ENCODE measurements at regions not wholly inside any gene's neighbourhood (a gene's known extent, or its start where the extent isn't known, plus 50 kb on each side); places are given as distances from the start of the nearest gene placed in this dataset.

DNA sequence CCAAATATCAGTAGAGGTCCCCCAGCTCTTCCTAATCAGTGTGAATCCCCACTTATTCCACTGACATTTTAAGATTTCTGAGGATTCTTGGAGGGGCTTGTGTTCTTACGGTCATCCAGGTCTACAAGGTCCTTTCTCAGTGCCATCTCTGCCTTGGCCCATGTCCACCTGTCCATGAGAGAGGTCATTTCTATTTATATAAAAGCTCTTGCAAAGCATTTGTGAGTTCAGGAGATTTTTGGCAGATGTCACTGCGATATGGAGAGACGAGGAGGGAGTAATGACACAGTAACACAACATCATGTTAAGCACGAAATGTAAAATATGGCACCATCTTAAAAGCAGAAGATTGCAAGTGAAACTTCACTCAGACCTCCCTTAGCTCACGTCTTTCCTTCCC lies 144.6 kb upstream of the NFIA start:
- H3K36me3 ChIP-seq (ENCODE audit: control insufficient read depth in 2 of 3, insufficient read depth in 3 of 3, low read length in 3 of 3) = no peaks in the 10 kb centered on the region
- H3K9me3 ChIP-seq (ENCODE audit: control insufficient read depth in 2 of 3, insufficient read depth in 1 of 3, low read length in 3 of 3) = no peaks in the 10 kb centered on the region
- FAIRE-seq (no peak), DNase-seq (no peak)
- no peak overlapping the region for H3K27ac ChIP-seq (ENCODE audit: low read depth in 2 of 2, low read length in 2 of 2)
- no peaks in the 10 kb centered on the region for H3K4me1 ChIP-seq (ENCODE audit: control insufficient read depth in 2 of 3, insufficient read depth in 2 of 3, low read depth in 1 of 3, low read length in 3 of 3)
- H3K4me3 ChIP-seq (ENCODE audit: low read length in 3 of 3) = no peak overlapping the region
- intact Hi-C loops (cut with DNase I) = no loop called here
- no peak overlapping the region for H3K9ac ChIP-seq (ENCODE audit: low read length in 3 of 3)
- TF ChIP-seq CTCF (IDR thresholded peaks at IDR 0.05; ENCODE audit: borderline replicate concordance, extremely low read depth, insufficient read depth) = no peak
- no peaks in the 10 kb centered on the region for H3K27me3 ChIP-seq (ENCODE audit: control insufficient read depth, insufficient read depth, low read length)

GRCh38 chr1:60936591-60937342 lies 145.6 kb upstream of the NFIA start:
- Histone ChIP-seq H3K36me3 (ENCODE audit: control insufficient read depth in 2 of 3, insufficient read depth in 3 of 3, low read length in 3 of 3) (no peaks in the 10 kb centered on the region), H3K9ac (ENCODE audit: low read length in 3 of 3) (no peak overlapping the region), H3K27me3 (ENCODE audit: control insufficient read depth, insufficient read depth, low read length) (no peaks in the 10 kb centered on the region), H3K9me3 (ENCODE audit: control insufficient read depth in 2 of 3, insufficient read depth in 1 of 3, low read length in 3 of 3) (no peaks in the 10 kb centered on the region), H3K4me1 (ENCODE audit: control insufficient read depth in 2 of 3, insufficient read depth in 2 of 3, low read depth in 1 of 3, low read length in 3 of 3) (no peaks in the 10 kb centered on the region), H3K4me3 (ENCODE audit: low read length in 3 of 3) (no peak overlapping the region), H3K27ac (ENCODE audit: low read depth in 2 of 2, low read length in 2 of 2) (no peak overlapping the region)
- no peak for TF ChIP-seq CTCF (IDR thresholded peaks at IDR 0.05; ENCODE audit: borderline replicate concordance, extremely low read depth, insufficient read depth)
- no peak for FAIRE-seq
- intact Hi-C loops (cut with DNase I) = no loop called here
- no peak for DNase-seq

- no peak for DNase-seq
- intact Hi-C loops (cut with DNase I) = no loop called here
- Histone ChIP-seq H3K9me3 (ENCODE audit: control insufficient read depth in 2 of 3, insufficient read depth in 1 of 3, low read length in 3 of 3) (no peaks in the 10 kb centered on the region), H3K4me1 (ENCODE audit: control insufficient read depth in 2 of 3, insufficient read depth in 2 of 3, low read depth in 1 of 3, low read length in 3 of 3) (no peaks in the 10 kb centered on the region), H3K36me3 (ENCODE audit: control insufficient read depth in 2 of 3, insufficient read depth in 3 of 3, low read length in 3 of 3) (no peaks in the 10 kb centered on the region), H3K4me3 (ENCODE audit: low read length in 3 of 3) (no peak overlapping the region), H3K9ac (ENCODE audit: low read length in 3 of 3) (no peak overlapping the region), H3K27me3 (ENCODE audit: control insufficient read depth, insufficient read depth, low read length) (no peaks in the 10 kb centered on the region), H3K27ac (ENCODE audit: low read depth in 2 of 2, low read length in 2 of 2) (no peak overlapping the region)
- TF ChIP-seq CTCF (IDR thresholded peaks at IDR 0.05; ENCODE audit: borderline replicate concordance, extremely low read depth, insufficient read depth) = no peak
- FAIRE-seq = no peak
Measured at GRCh38 chr1:60936163-60936562, 146.2 kb upstream of the NFIA start.
